Heart left ventricle (tissue), 13 donors: ENCODE measurements at regions not wholly inside any gene's neighbourhood (a gene's known extent, or its start where the extent isn't known, plus 50 kb on each side); places are given as distances from the start of the nearest gene placed in this dataset.

Experiments
- POLR2A ChIP-seq, 2 donors: fragments of 450-650 bp; IDR thresholded peaks; one replicate each; pipeline ENCODE4 v1.6.1; 2017; ENCODE audit warnings: antibody characterized with exemption in 2 of 2, mild to moderate bottlenecking in 2 of 2, moderate library complexity in 2 of 2
- TF ChIP-seq, protein P1 (sequence below), 12 donors: fragments of 200-600 bp; sonication (generic) in 4 of 12; IDR thresholded peaks; one replicate each; pipeline versions ENCODE4 v1.5.0 to v1.8.0; 2018 to 2022; ENCODE audit warnings: antibody characterized with exemption in 12 of 12, mild to moderate bottlenecking in 5 of 12
- donor health status: ischemic (EF 13 %, LVEDD 7.1; RV severe dilation, severe dysfunction).
- donor health status: DM: no; HTN: yes; CAD: no.
- donor health status: DM: no; HTN: no; CAD: no.
- donor health status: ischemic (EF 25% LVEDD 6.9; RV normal size, moderate dysfunction).
- donor health status: ischemic (EF 25% LVEDD 5.7; RV mildly dilated, moderate dysfunction).
- donor health status: ischemic (EF 35%, LVEDD 5.7; RV mildly dilated, moderate dysfunction).
- donor health status: nonischemic (EF 11% LVEDD 7.7; RV severe dilation, severe dysfunction).
- donor health status: DM: yes; HTN: yes; CAD: no.
- donor health status: PGD.
- donor health status: ischemic (EF 29% LVEDD 5.4; RV normal size, mild dysfunction).
- donor health status: nonischemic (EF 23%, LVEDD 6.1; RV moderate dilation, normal function).

DNA sequence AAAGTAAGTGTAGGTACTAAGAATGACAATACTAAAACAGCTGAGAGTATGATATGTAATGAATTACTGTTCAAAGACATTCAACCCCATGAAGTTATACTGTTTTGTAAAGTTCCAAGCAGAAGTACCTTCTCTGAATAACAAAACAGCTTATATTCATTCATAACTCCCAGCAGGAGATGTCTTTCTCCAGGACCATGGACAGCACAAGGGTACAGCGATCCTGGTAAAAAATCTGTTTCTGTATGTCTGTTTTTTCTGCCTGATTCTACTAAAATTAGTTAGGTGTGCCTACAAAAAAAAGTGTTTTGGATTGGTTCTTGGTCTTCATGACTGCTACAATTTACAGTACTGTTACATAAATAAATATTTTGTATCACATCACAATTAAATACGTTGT, 172.5 kb upstream of the SLITRK5 start:
- TF ChIP-seq, protein P1, sequence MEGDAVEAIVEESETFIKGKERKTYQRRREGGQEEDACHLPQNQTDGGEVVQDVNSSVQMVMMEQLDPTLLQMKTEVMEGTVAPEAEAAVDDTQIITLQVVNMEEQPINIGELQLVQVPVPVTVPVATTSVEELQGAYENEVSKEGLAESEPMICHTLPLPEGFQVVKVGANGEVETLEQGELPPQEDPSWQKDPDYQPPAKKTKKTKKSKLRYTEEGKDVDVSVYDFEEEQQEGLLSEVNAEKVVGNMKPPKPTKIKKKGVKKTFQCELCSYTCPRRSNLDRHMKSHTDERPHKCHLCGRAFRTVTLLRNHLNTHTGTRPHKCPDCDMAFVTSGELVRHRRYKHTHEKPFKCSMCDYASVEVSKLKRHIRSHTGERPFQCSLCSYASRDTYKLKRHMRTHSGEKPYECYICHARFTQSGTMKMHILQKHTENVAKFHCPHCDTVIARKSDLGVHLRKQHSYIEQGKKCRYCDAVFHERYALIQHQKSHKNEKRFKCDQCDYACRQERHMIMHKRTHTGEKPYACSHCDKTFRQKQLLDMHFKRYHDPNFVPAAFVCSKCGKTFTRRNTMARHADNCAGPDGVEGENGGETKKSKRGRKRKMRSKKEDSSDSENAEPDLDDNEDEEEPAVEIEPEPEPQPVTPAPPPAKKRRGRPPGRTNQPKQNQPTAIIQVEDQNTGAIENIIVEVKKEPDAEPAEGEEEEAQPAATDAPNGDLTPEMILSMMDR (IDR thresholded peaks at IDR 0.05) = no peak
- no peak for TF ChIP-seq POLR2A (IDR thresholded peaks at IDR 0.05)
